GM18498 (cell line): ENCODE measurements at regions not wholly inside any gene's neighbourhood (a gene's known extent, or its start where the extent isn't known, plus 50 kb on each side); places are given as distances from the start of the nearest gene placed in this dataset.

ENCODE experiments used
- ATAC-seq: cut with Tn5 transposase; IDR thresholded peaks from one replicate; pipeline ENCODE4 v1.9.1; 2021; ENCODE audit warnings: mild to moderate bottlenecking, moderate library complexity; ENCODE audit not compliant: unreplicated experiment

DNA sequence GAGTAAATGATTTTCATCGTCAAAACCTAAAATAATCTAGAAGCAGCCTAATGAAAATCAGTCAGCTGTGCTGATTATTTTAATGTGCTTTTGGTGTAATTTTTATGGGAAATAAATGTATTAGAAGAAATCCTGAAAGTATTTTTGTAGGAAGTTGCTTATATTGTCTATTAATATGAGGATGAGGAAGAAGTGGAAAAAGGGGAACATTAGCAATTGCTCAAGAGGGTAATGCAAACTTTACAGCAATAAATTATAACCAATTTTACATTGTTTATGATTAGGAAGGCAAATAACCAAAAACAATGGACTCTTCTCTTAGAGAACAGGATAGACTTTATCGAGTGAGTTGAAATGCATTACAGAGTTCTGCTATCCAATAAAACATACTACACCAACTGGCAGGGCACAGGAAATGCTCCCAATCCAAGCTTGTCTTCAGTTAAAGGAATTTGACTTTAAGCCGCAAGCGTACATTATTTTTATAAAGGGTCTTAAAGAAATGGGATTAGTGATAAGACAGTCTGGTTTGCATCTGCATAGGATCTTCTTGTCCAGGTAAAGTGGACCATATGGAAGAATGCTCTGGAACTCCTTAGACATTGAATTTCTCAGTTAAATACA, 374.8 kb downstream of the PDGFC start:
- ATAC-seq, result no peak

DNA sequence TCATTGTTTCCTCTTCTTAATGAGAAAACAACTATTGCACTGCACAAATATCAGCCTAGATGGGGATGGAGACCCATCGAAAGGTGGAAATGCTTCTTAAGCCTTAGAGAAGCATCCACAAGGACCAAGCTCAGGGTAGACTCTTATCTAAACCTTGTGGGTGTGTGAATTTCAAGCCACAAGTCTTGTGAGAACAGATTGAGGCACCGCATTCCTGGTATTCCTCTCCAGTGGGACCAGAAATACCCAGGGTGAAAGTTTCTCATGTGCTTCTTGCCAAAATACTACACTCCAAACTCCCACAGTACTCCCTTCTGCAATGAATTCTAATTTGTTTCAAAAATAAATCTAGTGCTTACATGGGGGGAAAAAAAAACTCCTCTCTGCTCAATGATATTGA, 375.6 kb downstream of the PDGFC start:
- no peak for ATAC-seq

DNA sequence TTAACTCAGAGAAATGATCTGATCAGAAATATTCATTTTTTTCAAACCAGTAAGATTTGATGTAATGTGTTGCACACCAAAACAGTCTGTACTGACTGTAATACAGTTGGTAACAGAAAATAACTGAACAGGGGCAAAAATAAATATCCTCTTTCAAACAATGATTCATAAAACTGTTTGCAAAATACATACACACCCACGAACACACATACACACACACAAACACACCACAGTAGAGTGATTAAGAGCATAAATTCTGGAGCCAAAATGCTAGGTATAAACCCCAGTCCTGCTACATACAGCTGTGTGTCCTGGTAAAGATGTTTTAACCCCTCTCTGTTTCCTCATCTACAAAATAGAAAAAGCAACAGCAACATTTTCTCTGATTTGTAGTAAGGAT, 376.6 kb downstream of the PDGFC start:
- ATAC-seq, result no peak

DNA sequence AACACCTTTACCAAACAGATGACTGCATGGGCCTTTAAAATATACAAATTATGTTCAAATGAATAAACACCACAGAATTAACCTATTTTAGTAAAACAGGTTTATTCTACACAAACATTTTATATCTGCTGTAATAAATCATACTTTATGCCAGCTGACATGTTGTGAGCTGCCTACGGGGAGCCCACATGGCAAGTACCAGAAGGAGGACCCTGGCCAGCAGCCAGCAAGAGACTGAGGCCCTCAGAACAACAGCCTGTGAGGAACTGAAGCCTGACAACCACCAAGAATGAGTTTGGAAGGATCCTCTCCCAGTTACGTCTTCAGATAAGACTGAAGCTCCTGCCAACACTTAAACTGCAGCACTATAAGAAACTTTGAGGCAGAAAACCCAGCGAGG, 377.0 kb downstream of the PDGFC start:
- ATAC-seq, result no peak

DNA sequence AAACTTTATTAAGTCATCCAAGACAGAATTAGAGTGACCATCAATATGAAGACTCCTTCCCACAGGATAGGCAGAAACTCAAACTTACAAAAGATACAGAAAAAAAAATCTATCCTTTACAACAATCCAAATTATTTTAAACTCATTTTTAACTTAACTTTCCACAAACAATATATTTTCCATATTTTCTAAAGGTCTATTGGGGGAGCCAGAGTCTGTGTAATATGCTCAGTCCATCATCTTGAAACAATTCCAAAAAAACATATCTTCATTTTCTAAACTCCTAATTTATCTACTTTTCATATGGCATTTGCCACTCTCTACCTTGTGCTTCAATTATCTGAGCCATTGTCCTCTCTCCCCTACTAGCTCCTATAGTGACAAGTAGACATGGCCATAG, 378.1 kb downstream of the PDGFC start:
- no peak for ATAC-seq

DNA sequence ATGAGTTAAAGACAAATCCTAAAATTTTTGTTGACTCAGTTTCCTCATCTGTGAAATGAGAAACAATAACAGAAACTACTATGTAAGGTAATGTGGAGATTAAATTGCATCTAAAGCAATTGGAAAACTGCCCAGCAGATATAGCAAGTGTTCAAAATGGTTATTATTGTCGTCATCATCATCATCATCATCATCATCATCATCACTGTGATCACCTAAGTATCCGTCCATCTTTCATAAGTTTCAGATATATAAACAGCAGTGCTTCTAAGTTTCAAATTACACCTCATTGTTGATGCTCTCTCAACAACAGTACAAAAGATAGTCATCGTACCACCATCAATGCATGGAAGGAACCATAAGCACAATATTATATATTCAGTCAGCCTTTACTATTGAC, 379.9 kb downstream of the PDGFC start:
- ATAC-seq, result no peak

DNA sequence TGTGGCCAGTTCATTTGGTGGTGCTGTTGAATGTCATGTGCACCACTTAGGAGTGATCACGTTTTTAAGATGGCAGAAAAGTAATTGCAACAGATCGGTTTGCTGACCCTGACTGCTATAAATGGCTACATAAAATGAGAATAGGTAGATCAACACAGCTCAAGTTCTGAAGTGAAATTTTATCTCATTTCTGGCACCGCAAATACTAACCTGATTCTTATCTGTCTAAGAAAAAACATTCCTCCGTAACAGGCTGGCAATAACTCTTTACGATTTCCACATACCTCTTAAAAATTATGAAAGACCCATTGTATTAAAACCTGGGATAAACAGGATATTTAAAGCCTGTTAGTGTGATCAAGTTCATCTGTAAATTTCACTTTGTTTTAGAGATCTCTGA, 387.5 kb downstream of the PDGFC start:
- ATAC-seq, result no peak

DNA sequence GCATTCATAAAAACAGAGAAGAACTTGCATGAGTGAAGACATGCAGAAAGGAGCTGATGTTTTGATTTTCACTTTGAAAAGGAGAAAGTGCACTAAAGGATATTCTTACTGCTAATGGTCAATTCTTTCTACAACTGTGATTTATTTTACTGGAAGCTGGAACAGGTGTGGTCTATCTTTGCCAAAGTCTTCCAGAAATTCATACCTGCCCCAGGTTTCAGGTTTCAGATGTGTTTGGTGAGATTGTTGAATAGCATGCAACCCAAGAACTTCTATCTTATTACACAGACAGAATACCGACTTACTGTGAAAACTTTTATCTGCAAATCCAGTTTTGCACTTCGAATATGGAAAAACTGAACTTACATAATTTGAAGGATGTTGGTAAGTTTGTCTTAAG, 388.3 kb downstream of the PDGFC start:
- no peak for ATAC-seq

DNA sequence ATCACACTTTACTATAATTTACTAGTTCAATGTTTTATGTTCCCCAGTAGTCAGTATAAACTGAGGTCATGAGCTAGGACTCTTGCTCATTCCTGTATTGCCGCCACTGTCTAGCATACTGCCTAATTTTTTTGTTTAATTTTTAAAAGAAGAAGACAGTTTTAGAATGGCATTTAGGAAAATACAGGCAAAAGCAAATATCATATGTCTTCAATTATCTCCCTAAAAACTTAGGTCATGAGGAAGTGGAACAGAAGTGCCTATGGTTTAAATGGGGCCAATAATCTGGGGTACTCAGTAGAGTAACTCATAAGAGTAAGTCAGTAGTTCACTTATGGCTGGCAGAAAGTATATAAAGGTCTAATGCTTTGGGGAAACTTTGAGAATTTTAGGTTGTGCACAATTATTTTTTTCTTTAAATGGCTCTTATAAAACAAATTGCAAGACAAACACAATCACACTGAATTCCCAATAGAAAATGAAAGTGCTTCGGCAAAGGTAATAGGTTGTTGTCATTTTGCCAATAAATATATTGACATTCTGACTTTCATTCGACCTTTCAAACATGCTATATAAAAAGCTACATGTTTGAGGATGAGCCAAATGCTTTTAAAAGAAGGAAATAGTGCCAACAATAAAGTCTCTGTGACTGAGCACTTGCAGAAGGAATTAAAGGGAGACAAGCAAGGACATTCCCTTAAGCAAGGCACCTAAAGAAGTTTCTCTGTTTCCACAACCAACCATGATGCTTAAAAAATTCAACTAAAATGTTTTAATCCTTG, 390.1 kb downstream of the PDGFC start:
- ATAC-seq, result no peak

DNA sequence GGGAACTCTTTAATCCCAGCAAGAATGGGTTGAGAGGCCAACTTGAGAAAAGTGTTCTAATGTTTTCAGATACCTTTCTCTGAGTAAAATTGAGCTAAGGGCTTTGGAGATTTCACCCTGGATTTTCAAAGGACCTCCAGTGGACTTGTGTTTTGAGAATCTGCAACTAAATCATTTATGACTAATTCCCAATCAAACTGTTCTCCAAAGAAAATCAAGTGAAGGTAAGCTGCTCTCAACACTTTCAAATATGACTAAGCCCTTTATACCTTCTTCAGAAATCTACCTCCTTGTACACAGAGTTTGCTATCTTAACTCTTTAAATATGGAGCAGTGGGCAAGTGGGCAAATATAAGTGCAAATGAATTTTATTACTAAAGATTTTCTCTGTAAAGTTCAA, 392.9 kb downstream of the PDGFC start:
- ATAC-seq, result no peak

DNA sequence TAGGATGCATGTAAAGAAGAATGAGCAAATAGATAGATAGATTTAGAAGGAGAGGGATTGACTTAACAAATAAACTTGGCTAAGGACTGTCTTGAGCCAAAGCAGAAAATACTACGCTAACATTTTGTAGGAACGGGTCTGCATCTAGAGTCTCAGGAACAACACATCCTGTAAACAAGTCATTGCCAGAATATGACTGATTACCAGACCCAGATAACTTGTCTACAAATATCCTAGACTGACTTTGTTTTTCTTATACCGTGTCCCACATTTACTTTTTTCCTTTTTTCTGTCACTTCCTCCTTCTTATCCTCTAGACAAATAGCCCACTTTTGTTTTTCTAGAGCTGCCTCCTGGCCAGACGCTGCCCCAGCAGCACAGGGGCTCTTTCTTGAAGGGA, 393.6 kb downstream of the PDGFC start:
- ATAC-seq, result no peak

DNA sequence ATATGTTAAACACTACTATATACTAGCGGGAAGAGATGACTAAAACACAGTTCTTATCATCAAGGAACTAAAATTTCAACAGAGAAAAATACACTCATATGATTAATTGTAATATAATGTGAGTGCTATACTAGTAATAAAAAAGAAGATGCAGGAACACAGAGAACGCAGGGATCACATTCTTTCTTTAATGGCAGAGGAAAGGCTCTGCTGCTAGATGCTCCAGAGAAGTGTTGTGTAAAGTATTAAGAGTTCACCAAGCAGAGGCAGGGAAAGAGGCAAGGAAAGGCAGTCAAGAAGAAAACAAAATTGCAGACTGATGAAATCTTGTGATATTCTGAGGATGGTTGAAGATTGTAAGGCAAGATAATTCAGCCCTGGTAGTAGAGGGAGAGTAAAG, 394.7 kb downstream of the PDGFC start:
- ATAC-seq, result no peak

DNA sequence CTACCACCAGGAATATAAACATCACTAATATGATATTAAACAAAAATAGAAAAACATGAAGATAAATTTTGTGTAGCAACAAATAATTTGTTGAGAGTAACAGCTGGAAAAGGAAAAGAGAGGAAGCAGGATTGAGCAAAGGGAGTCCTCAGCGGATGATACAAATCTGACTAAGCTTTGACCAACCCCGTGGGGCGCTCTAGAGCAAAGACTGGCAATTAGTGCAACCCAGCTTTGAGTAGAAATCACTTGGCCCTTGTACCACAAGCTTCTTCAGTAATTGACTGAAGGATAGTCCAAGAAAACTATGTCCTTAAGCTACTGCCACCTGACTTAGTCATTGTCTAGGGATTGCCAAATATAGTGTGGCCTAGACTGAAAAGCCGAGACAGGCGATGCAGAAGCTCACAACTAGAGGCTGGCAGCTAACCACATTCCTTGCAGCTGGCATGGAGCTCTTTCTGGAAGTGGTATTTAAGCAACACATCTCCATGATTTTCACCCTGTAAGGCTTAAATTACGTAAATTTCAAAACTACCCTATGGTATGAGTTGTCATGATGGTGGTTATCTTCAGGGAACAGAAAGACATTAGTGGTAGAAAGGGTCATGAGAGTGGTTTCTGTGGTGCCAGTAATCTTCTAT, 396.0 kb downstream of the PDGFC start:
- ATAC-seq, result no peak

DNA sequence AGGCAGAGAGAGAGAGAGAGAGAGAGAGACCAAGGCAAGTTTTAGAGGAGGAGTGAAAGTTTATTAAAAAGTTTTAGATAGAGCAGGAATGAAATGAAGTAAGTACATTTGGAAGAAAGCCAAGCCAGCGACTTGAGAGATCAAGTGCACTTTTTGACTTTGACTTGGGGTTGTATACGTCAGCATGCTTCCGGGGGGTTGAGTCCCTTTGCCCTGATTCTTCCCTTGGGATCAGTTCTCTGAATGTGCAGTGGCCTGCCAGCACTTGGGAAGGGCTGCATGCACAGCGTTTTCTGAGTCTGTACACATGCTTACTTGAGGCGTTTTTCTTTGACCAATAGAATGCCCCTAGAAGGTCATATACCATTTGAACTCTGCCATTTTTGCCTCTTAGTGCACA, 400.5 kb downstream of the PDGFC start:
- no peak for ATAC-seq

DNA sequence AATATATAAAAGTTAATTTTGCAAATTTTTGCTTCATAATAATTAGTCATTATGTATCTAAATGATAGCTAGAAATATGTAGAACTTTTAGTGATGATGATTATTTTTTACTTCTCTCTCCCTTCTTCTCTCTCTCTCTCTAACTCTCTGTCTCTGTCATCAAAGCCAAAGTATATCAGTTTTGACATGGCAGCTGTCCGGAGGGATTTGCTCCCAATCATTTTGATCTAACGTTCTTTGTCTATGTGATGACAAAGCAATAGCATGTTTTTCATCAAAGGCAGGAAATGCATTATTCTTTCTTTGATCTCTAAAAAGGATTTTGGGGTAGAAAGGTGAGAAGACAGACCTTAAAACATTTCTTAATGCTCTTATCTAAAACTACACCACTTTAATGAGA, 402.1 kb downstream of the PDGFC start:
- no peak for ATAC-seq

DNA sequence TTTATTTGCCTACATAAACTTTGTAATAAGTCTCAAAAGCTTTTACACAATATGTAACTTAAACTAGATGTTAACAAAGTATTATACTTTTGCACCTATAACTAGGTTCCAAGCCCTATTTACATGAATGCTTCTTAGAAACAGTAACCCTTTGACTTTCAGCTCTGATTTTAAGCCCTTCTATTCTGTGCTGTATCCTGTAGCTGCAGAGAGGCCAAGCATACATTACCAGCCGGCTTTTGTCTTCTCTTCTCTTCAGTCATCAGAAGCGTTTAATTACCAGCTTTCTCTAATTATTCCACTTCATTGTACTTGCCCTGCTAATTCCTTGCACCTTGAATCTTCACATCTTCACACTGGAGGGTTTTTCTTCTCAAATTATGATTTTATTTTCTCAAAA, 403.1 kb downstream of the PDGFC start:
- no peak for ATAC-seq

DNA sequence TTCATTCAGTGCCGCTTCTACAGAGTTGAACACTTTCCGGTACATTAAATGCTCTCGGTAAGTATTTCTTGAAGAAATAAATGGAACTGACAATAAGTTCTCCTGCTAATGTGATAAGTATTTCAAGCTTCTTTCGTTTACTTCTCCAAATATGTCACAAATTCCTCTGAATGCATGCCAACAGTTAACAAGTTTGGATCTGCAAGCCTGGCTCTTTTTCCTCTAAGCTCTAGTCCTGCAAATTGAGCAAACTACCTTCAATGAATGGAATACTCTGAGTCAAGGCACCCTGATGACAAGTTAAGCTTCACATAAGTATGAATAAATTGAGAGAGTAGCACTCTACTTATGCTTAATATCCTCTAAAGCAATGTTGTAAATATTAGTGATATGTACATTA, 403.6 kb downstream of the PDGFC start:
- no peak for ATAC-seq

DNA sequence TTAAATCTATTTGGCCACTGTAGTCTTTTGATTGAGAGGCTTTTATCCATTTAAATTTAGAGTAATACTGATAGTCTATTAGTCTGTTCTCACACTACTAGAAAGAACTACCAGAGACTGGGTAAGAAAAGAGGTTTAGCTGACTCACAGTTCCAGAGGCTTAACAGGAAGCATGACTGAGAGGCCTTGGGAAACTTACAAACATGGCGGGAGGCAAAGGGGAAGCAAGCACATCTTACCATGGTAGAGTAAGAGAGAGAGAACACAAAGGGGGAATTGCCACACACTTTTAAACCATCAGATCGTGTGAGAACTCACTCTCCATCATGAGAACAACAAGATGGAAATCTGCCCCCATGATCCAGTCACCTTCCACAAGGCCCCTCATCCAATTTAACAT, 410.9 kb downstream of the PDGFC start:
- no peak for ATAC-seq

DNA sequence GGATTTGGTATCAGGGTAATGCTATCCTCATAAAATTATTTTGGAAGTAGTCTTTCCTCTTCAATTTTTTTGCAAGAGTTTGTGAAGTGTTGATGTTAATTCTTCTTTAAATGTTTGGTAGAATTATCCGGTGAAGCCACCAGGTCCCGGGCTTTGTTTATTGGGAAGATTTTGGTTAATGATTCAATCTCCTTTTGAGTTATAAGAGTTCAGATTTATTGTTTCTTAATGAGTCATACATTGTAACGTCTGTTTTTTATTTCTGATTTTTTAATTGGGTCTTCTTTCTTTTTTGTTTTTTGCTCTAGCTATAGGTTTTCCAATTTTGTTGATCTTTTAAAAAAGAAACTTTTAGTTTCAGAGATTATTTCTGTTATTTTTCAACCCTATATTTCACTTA, 412.3 kb downstream of the PDGFC start:
- ATAC-seq, result no peak

DNA sequence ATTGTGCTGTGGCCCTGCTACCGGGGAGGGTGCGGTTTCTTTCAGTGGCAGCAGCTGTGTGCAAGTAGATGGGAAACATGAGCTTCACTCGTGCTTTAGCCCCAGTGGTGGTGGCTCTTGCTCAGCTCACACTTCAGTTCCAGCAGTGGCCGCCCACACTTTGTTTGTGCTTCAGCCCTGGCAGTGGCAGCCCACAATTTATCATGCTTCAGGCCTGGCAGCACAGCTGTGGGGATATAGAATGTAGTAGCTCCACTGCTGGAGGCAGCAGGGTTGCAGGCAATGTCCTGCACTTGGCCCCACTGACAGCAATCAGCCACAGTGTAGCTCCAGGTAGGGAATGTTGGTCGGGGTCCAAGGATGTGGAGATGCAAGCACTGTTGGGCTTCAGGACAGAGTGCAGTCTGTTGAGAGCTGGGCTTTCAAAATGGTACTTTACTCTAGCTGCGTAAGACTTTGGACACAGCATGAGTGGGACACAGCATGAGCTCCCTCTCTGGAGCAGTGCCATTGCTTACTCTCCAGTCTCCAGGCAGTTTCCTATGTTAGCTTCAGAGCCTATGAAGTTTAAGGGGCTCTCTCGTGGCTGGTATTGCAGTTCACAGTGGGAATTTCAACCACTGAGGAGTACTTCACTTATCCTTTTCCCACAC, 413.1 kb downstream of the PDGFC start:
- no peak for ATAC-seq

DNA sequence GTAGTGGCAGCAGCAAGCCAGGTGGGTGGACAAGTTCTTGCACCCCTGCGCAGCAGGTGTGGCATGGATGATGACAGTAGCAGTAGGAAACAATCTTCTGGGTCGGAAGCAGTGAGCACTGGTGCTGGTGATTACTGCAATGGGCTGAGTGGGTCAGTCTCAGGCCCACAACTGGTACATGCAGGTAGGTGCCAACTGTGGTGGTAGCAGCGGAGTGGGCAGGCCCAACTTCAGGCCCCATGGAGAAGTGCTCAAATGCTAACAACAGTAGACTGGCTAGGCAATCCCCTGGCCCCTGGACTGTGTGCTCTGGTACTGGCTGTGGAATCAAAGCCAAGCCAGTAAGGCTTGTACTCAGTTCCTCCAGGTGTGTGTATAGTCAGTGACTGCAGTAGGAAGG, 413.7 kb downstream of the PDGFC start:
- ATAC-seq, result no peak

DNA sequence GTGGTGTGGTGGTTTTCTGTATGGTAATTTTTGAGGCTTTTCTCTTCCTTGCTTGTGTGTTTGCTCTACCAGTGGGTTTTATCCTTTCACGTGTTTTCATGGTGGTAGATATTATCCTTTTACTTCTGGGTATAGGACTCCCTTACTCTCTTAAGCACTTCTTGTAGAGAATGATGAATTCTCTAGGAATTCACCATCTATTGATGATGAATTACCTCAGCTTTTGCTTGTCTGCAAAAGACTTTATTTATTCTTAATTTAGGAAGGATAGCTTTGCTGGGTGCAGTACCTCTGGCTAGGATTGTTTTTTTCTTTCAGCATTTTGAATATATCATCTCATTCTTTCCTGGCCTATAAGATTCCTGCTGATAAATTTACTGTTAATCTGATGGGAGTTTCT, 415.3 kb downstream of the PDGFC start:
- ATAC-seq, result no peak
